ENCODE measurements at regions not wholly inside any gene's neighbourhood (a gene's known extent, or its start where the extent isn't known, plus 50 kb on each side); places are given as distances from the start of the nearest gene placed in this dataset.

DNA sequence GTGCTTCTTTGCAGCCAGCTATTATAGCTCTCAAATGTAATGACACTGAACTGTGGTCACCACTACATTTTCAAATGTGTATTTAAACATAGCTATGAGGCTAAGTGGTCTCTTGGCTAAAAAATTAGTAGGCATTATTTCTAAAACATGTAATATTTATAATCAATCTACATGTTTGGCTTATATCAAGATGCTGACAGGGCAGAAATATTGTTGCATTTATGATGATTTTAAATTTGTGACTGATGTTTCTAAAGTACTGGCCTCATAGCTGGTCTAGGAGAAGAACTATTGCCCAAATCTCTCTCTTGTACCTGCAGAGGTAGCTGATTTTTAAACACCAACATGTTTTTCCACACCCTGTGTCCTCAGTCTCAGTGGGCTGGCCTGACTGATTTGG is 298.2 kb downstream of the PAX1 start:
- H3K4me2 ChIP-seq (ENCODE audit: insufficient read depth, insufficient read length, low read length), result no peak overlapping the region
- Mint-ChIP-seq H3K4me1 (no peaks in the 10 kb centered on the region), H3K27ac (no peak overlapping the region), H3K27me3 (ENCODE audit: low read depth) (peaks cover 1% of the 10 kb centered on the region; the same call in 1 of the 2 replicates), H3K4me3 (no peak overlapping the region), H3K9me3 (peaks cover 5% of the 10 kb centered on the region in 2 experiments), H3K36me3 (ENCODE audit: insufficient read depth in 1 of 3, low read depth in 3 of 3) (peaks cover 0 to 4% (median 4%) of the 10 kb centered on the region in 3 experiments; a peak in 3 of 7 replicates)
- H2AK5ac ChIP-seq (ENCODE audit: insufficient read length, low read length), result no peak overlapping the region
- H3K9me3 ChIP-seq (ENCODE audit: control insufficient read depth, low read depth, low read length), result no peaks in the 10 kb centered on the region
- no peak overlapping the region for H3K56ac ChIP-seq (ENCODE audit: insufficient read length, low read depth, low read length)
- no peak overlapping the region for H3T11ph ChIP-seq (ENCODE audit: low read length)
- no peak overlapping the region for H3K27ac ChIP-seq (ENCODE audit: insufficient read length, low read depth, low read length)
- no peak overlapping the region for H3K14ac ChIP-seq (ENCODE audit: insufficient read depth, low read length)
- H3K79me2 ChIP-seq (ENCODE audit: insufficient read depth, low read length), result no peaks in the 10 kb centered on the region
- no peak overlapping the region for H4K5ac ChIP-seq (ENCODE audit: insufficient read length, low read depth, low read length)
- no peak overlapping the region for H2BK12ac ChIP-seq (ENCODE audit: insufficient read length, low read depth, low read length)
- TF ChIP-seq, protein P1, sequence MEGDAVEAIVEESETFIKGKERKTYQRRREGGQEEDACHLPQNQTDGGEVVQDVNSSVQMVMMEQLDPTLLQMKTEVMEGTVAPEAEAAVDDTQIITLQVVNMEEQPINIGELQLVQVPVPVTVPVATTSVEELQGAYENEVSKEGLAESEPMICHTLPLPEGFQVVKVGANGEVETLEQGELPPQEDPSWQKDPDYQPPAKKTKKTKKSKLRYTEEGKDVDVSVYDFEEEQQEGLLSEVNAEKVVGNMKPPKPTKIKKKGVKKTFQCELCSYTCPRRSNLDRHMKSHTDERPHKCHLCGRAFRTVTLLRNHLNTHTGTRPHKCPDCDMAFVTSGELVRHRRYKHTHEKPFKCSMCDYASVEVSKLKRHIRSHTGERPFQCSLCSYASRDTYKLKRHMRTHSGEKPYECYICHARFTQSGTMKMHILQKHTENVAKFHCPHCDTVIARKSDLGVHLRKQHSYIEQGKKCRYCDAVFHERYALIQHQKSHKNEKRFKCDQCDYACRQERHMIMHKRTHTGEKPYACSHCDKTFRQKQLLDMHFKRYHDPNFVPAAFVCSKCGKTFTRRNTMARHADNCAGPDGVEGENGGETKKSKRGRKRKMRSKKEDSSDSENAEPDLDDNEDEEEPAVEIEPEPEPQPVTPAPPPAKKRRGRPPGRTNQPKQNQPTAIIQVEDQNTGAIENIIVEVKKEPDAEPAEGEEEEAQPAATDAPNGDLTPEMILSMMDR (conservative IDR thresholded peaks at IDR 0.05), result no peak
- H2BK5ac ChIP-seq (ENCODE audit: insufficient read length, low read length), result no peak overlapping the region
- no peaks in the 10 kb centered on the region for H4K20me1 ChIP-seq (ENCODE audit: control insufficient read depth, insufficient read depth, insufficient read length)
- H2BK20ac ChIP-seq (ENCODE audit: low read depth, low read length, poor library complexity, severe bottlenecking), result no peak overlapping the region
- H3K79me1 ChIP-seq (ENCODE audit: insufficient read depth, low read depth, low read length, poor library complexity, severe bottlenecking), result no peaks in the 10 kb centered on the region
- H2BK120ac ChIP-seq (ENCODE audit: low read depth, low read length, poor library complexity, severe bottlenecking), result no peak overlapping the region
- DNase-seq, result no peak
- H3K4me1 ChIP-seq (ENCODE audit: insufficient read depth, low read length), result no peaks in the 10 kb centered on the region
- H3K18ac ChIP-seq (ENCODE audit: insufficient read length, low read depth, low read length), result no peak overlapping the region
- H2BK15ac ChIP-seq (ENCODE audit: low read depth, low read length), result no peak overlapping the region
- no peak overlapping the region for H4K8ac ChIP-seq (replicated peaks; ENCODE audit: insufficient read length, low read depth, low read length)
- no peaks in the 10 kb centered on the region for H3K27me3 ChIP-seq (ENCODE audit: insufficient read depth, low read length)
- H3K9ac ChIP-seq (ENCODE audit: extremely low read depth, insufficient read length, low read length), result no peak overlapping the region
- no peaks in the 10 kb centered on the region for H3K23me2 ChIP-seq (ENCODE audit: insufficient read length, low read depth, low read length, poor library complexity, severe bottlenecking)
- no peak overlapping the region for H3K23ac ChIP-seq (ENCODE audit: insufficient read length, low read depth, low read length)
- H3K4ac ChIP-seq (ENCODE audit: low read depth, low read length), result no peak overlapping the region
- no peak overlapping the region for H2AFZ ChIP-seq (ENCODE audit: low read length)
- no peak overlapping the region for H4K91ac ChIP-seq (ENCODE audit: insufficient read length, low read depth, low read length)

Data from H9 (cell line).